ENCODE measurements at regions not wholly inside any gene's neighbourhood (a gene's known extent, or its start where the extent isn't known, plus 50 kb on each side); places are given as distances from the start of the nearest gene placed in this dataset.

- TF ChIP-seq CTCF (IDR thresholded peaks at IDR 0.05) (no peak), POLR2A (IDR thresholded peaks at IDR 0.05; ENCODE audit: low read depth) (no peak)
Measured at GRCh38 chr11:127506647-127507046, 506.1 kb upstream of the KIRREL3 start.
